Naive thymus-derived CD8-positive, alpha-beta T cell (primary cell): ENCODE measurements at regions not wholly inside any gene's neighbourhood (a gene's known extent, or its start where the extent isn't known, plus 50 kb on each side); places are given as distances from the start of the nearest gene placed in this dataset.
"Not testable (repeated sequence)": the region's sequence is repeated elsewhere in the genome, so short reads cannot be mapped to it uniquely, and the experiment has no call there.

Experiments used
- ATAC-seq, 2 donors: fragments of 150-1000 bp; cut with Tn5 transposase in 1 of 2; sonication (Bioruptor Pico), chemical (Tn5 transposase) in 1 of 2; 1 replicate in 1 of 2; 2 replicates in 1 of 2; pipeline ENCODE4 v1.10.0; 2021; ENCODE audit warnings: mild to moderate bottlenecking in 2 of 2, moderate library complexity in 2 of 2
- POLR2A ChIA-PET: fragments of 350-600 bp; sonication (Branson Sonifier 250); formaldehyde crosslinking; loops from one replicate; lab custom pipeline; 2021; ENCODE audit warnings: antibody characterized with exemption; lab: Charles Lee
- DNase-seq, 10 donors: peaks; one replicate each; pipeline versions ENCODE4 v3.0.0 to v3.0.0-alpha.2; 2020 to 2022
- H3K27ac Mint-ChIP-seq, 10 donors: one replicate each; pipeline ENCODE4 v1.8.0; 2020 to 2022; ENCODE audit warnings: mild to moderate bottlenecking in 10 of 10, mixed read lengths in 10 of 10, moderate library complexity in 4 of 10, inconsistent platforms in 1 of 10
- H3K27me3 Mint-ChIP-seq, 5 donors: one replicate each; pipeline ENCODE4 v1.8.0; 2021 to 2022; ENCODE audit warnings: mixed read lengths in 5 of 5
- H3K36me3 Mint-ChIP-seq, 3 donors: one replicate each; pipeline ENCODE4 v1.8.0; 2020 to 2022; ENCODE audit warnings: mixed read lengths in 3 of 3, mild to moderate bottlenecking in 2 of 3, inconsistent platforms in 1 of 3
- H3K4me1 Mint-ChIP-seq, 4 donors: one replicate each; pipeline ENCODE4 v1.8.0; 2021 to 2022; ENCODE audit warnings: mixed read lengths in 4 of 4
- H3K4me3 Mint-ChIP-seq, 10 donors: one replicate each; pipeline ENCODE4 v1.8.0; 2020 to 2022; ENCODE audit warnings: mild to moderate bottlenecking in 10 of 10, mixed read lengths in 10 of 10, moderate library complexity in 6 of 10, inconsistent platforms in 1 of 10
- H3K9me3 Mint-ChIP-seq, 9 donors: one replicate each; pipeline ENCODE4 v1.8.0; 2020 to 2022; ENCODE audit warnings: mixed read lengths in 9 of 9, mild to moderate bottlenecking in 3 of 9, inconsistent platforms in 1 of 9, moderate library complexity in 1 of 9

DNA sequence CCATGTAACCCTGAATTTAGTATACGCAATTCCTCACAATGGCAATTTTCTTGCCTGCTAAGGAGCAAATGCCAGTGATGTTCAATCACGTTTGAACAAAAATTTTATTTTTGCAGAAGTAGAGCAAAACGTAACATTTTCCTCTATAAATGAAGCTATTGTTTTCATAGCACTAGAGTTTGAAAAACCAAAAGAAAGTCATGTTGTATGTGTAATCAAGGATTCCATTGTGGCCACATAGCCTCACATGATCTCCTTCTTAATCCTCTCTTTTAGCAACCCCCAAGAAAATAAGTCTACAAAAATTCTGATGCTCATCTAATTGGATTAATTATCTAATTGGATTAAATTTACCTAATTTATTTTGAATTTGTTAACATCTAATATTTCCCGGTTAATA lies 1217.4 kb upstream of the FLRT2 start:
- no peak overlapping the region for H3K4me3 Mint-ChIP-seq
- no peak for DNase-seq

DNA sequence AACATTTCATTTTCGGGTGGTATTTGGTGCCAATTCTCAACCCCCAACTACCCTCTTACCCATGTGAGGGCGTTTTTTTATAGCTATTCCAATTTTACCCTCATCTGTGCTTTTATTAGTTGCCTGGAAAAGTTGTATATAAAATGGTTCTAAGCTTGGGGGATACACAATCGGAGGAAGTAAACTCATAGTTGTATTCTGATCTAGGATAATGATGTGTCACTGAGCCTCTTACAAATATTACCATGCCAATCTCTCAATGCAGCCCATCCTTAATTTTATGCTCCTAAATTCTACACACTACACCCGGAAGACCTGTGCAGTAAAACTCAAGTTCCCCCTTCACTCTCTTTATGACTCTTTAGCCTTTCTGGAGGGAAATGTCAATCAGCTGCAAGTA lies 1206.5 kb upstream of the FLRT2 start:
- H3K27me3 Mint-ChIP-seq = no peaks in the 10 kb centered on the region
- ATAC-seq = no peak
- no peak overlapping the region for H3K27ac Mint-ChIP-seq
- POLR2A ChIA-PET = no interaction called here
- peaks cover 8 to 27% (median 14%) of the 10 kb centered on the region in 9 donors for H3K9me3 Mint-ChIP-seq
- H3K4me1 Mint-ChIP-seq = no peaks in the 10 kb centered on the region
- no peak overlapping the region for H3K4me3 Mint-ChIP-seq
- no peaks in the 10 kb centered on the region for H3K36me3 Mint-ChIP-seq
- no peak for DNase-seq

More for the DNA sequence above, 1217.4 kb upstream of the FLRT2 start:
- ATAC-seq = no peak
- POLR2A ChIA-PET = no interaction called here
- Mint-ChIP-seq H3K36me3 (peaks cover 0 to 13% (median 4%) of the 10 kb centered on the region in 3 donors), H3K9me3 (peaks cover 11 to 51% (median 29%) of the 10 kb centered on the region in 9 donors), H3K27me3 (no peaks in the 10 kb centered on the region), H3K4me1 (no peaks in the 10 kb centered on the region), H3K27ac (no peak overlapping the region)

DNA sequence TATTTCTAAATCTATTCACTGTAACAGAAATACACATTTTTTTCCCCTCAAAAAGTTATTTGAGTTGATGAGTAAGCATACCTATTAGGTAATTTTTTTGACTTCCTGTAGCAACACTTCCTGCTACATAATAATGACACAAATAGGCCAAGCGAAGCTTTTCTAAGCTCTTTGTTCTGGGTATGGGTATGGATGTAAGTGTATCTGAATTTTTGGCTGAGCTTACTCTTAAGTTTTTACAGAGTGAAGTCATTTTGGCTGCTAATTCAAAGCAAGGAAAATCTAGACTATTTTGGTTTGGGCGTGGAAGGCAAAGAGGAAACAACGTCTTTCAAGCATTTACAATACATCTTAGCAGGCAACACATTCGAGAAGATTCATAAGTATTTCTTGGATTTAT lies 1206.0 kb upstream of the FLRT2 start:
- Mint-ChIP-seq H3K27me3 (no peaks in the 10 kb centered on the region), H3K27ac (no peak overlapping the region), H3K4me1 (no peaks in the 10 kb centered on the region), H3K36me3 (peaks cover 0 to 2% (median 0%) of the 10 kb centered on the region in 3 donors), H3K9me3 (peaks cover 8 to 30% (median 18%) of the 10 kb centered on the region in 9 donors), H3K4me3 (no peak overlapping the region)
- DNase-seq = no peak
- ATAC-seq = no peak
- POLR2A ChIA-PET = no interaction called here

DNA sequence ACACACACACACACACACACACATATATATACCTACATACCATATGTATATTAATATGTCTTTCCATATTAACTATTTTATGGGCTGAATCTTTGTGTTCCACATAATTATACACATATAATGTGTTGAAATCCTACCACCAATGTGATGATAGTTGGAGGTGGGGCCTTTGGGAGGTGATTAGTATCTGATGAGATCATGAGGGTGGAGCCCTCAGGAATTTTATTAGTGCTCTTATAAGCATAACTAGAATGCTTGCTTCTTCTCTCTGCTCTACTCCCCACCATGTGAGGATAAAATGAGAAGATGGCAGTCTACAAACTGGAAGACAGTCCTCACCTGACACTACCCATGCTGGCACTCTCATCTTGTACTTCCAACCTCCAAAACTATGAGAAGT lies 1193.5 kb upstream of the FLRT2 start:
- H3K4me3 Mint-ChIP-seq = no peak overlapping the region
- no peaks in the 10 kb centered on the region for H3K4me1 Mint-ChIP-seq
- POLR2A ChIA-PET = no interaction called here

DNA sequence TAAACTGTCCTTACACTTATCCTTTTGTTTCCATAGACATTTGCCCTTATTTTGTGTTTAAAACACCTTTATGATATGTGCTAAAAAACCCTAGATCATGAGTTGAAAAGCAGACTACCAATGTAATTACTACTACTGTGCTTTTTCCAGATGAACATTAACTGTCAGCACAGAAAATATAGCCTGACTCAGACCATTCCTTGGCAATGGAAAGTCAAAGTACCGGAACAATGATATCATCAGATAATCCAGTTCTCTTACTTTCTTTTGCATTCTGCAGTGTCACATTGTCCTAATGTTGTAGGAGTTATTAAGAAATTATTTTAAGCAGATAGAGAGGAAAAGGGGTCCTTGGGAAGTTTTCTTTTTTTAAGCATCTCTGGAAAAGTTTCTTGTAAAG lies 1189.0 kb upstream of the FLRT2 start:
- no peak overlapping the region for H3K27ac Mint-ChIP-seq
- DNase-seq (no peak), ATAC-seq (no peak)
- no peak overlapping the region for H3K4me3 Mint-ChIP-seq
- H3K36me3 Mint-ChIP-seq = no peaks in the 10 kb centered on the region
- H3K4me1 Mint-ChIP-seq = no peaks in the 10 kb centered on the region
- peaks cover 0 to 31% (median 8%) of the 10 kb centered on the region in 9 donors for H3K9me3 Mint-ChIP-seq
- H3K27me3 Mint-ChIP-seq = no peaks in the 10 kb centered on the region
- POLR2A ChIA-PET = no interaction called here

More for the DNA sequence above, 1193.5 kb upstream of the FLRT2 start:
- Mint-ChIP-seq H3K9me3 (peaks cover 2 to 39% (median 16%) of the 10 kb centered on the region in 9 donors), H3K36me3 (no peaks in the 10 kb centered on the region), H3K27me3 (no peaks in the 10 kb centered on the region), H3K27ac (no peak overlapping the region)
- no peak for DNase-seq
- no peak for ATAC-seq

DNA sequence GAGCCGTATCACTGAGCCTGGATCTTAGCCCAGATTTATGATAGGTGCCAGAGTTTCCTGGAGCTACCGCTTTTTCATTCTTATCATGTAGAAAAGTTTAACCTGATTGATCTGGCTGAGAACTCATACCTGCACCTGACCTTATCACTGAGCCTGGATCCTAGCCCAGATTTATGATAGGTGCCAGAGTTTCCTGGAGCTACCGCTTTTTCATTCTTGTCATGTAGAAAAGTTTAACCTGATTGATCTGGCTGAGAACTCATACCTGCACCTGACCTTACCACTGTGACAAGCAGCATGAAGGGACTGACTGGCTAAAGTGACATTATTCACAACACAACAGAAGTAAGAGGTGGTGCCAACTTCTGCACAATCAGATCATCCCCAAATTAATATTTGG lies 1188.1 kb upstream of the FLRT2 start:
- H3K36me3 Mint-ChIP-seq, DNase-seq, H3K27me3 Mint-ChIP-seq, POLR2A ChIA-PET, ATAC-seq, H3K4me3 Mint-ChIP-seq, H3K4me1 Mint-ChIP-seq, H3K27ac Mint-ChIP-seq: not testable (repeated sequence)
- H3K9me3 Mint-ChIP-seq = peaks cover 0 to 28% (median 8%) of the 10 kb centered on the region in 9 donors

DNA sequence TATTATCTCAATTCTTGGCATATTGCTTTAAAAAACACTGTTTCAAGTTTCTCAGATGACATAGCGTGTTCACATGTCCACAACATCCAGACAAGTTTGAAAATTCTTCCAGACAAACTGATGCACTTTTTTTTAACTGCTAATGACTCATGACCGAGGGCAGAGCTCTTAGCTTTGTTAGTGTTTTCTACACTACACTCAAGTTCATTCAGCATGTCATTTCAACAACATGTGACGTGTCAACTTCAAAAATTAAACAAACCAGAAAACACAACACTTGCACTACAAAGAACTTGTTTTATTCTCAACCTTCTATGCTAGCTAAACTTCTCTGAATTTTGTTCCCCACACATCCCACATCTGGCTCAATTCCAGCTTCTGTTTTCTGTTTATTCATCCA lies 1186.3 kb upstream of the FLRT2 start:
- H3K4me1 Mint-ChIP-seq = no peaks in the 10 kb centered on the region
- POLR2A ChIA-PET = no interaction called here
- DNase-seq (no peak), ATAC-seq (no peak)
- H3K27ac Mint-ChIP-seq = no peak overlapping the region
- no peaks in the 10 kb centered on the region for H3K36me3 Mint-ChIP-seq
- no peaks in the 10 kb centered on the region for H3K27me3 Mint-ChIP-seq
- peaks cover 0 to 27% (median 9%) of the 10 kb centered on the region in 9 donors for H3K9me3 Mint-ChIP-seq
- H3K4me3 Mint-ChIP-seq = no peak overlapping the region

DNA sequence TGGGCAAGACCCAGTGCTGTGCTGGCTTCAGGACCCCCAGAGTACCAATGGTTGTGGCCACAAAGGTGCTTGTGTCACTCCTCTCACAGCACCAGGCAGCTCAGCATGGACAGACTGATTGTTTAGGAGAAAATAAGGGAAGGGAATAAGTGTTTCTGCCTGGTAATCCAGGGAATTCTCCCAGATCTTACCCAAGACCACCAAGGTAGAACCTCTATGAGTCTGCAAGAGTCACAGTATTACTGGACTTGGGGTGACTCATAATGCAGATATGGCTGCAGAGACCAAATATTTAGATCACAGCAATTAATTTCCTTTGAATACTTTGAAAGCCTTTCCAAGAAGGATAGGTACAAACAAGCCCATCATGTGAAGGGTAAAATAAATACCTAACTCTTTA lies 1178.3 kb upstream of the FLRT2 start:
- Mint-ChIP-seq H3K9me3 (peaks cover 8 to 60% (median 14%) of the 10 kb centered on the region in 9 donors), H3K27ac (no peak overlapping the region), H3K27me3 (no peaks in the 10 kb centered on the region), H3K4me1 (no peaks in the 10 kb centered on the region), H3K4me3 (no peak overlapping the region), H3K36me3 (no peaks in the 10 kb centered on the region)
- DNase-seq (no peak), ATAC-seq (no peak)
- POLR2A ChIA-PET = no interaction called here

DNA sequence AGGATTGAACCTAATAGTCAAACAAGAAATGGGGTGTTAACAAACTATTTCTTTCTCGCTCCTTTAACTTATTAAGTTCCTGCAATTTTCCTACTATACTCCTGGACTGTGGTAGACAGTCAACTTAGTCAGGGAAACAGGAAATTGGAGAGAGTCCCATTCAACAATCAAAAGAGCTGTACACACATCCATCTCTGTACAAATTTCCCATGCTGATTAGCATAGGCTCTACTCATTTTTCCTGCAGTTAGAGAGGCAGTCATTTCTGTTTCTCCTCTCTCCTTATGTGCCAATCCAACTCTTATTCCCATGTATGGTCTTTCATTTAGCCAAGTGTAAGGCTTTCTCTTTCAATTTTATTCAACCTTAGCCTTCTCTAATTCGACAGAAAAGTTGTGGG lies 1168.5 kb upstream of the FLRT2 start:
- peaks cover 0 to 39% (median 11%) of the 10 kb centered on the region in 9 donors for H3K9me3 Mint-ChIP-seq
- H3K27me3 Mint-ChIP-seq = no peaks in the 10 kb centered on the region
- no peaks in the 10 kb centered on the region for H3K4me1 Mint-ChIP-seq
- no peak overlapping the region for H3K27ac Mint-ChIP-seq
- no peak for DNase-seq
- no peak for ATAC-seq
- peaks cover 0 to 4% (median 0%) of the 10 kb centered on the region in 3 donors for H3K36me3 Mint-ChIP-seq
- POLR2A ChIA-PET = no interaction called here
- no peak overlapping the region for H3K4me3 Mint-ChIP-seq

DNA sequence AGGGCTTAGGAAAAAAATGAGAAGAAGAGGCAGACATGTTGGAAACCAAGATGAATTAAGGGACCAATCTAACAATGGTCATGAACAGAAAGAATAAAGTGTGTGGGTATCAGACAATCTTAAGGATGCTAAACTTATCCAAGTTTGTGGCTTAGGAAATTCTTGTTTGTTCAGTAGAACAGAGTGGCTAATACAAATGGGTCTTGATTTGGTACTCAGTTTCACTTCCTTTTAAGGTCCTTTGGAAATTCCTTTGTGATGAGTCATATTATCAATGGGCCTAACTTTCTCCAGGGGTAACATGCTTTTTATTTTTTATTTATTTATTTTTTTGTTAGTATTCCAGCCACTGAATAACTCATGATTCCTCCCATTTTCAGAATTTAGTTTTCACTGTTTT lies 1154.7 kb upstream of the FLRT2 start:
- Mint-ChIP-seq H3K27ac (no peak overlapping the region), H3K9me3 (peaks cover 0 to 30% (median 12%) of the 10 kb centered on the region in 9 donors), H3K4me1 (no peaks in the 10 kb centered on the region), H3K36me3 (no peaks in the 10 kb centered on the region), H3K4me3 (no peak overlapping the region), H3K27me3 (no peaks in the 10 kb centered on the region)
- ATAC-seq (no peak), DNase-seq (no peak)
- POLR2A ChIA-PET = no interaction called here

DNA sequence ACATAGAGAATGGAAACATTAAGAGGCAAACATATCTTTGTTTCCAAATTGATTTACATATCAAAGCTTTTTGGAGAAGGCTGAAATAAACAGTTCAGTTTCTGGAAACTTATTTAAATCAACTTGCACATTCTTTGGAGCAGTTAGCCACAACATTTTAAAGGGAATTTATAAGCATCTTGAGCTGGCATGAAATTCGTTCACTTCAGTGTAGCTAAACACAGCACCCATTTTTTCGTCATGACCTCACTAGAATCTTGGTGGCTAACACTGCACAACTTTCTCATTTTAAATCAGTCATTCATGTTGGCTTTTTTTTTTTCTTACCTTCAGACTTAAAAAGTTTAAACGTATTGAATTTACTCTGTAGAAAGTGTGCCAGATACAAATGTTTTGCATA lies 1139.9 kb upstream of the FLRT2 start:
- peaks cover 5 to 37% (median 14%) of the 10 kb centered on the region in 9 donors for H3K9me3 Mint-ChIP-seq
- POLR2A ChIA-PET = no interaction called here
- H3K27me3 Mint-ChIP-seq = no peaks in the 10 kb centered on the region
- no peak overlapping the region for H3K4me3 Mint-ChIP-seq
- H3K36me3 Mint-ChIP-seq = no peaks in the 10 kb centered on the region
- DNase-seq (no peak), ATAC-seq (no peak)
- no peak overlapping the region for H3K27ac Mint-ChIP-seq
- H3K4me1 Mint-ChIP-seq = no peaks in the 10 kb centered on the region

DNA sequence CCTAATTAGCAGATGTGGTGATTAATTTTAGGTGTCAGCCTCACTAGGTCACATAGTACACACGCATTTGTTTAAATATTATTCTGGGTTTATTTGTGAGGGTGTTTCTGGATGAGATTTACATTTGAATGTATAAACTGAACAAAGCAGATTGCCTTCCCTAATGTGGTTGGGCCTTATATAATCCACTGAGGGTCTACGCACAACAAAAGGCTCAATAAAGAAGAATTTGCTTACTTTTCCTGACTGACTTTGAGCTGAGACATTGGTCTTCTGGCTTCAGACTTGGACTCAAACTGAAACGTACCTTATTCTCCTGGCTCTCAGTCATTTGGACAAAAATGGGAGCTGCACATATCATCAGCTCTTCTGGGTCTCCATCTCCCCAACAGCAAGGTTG lies 1132.3 kb upstream of the FLRT2 start:
- Mint-ChIP-seq H3K36me3 (no peaks in the 10 kb centered on the region), H3K9me3 (peaks cover 4 to 37% (median 16%) of the 10 kb centered on the region in 9 donors), H3K27ac (no peak overlapping the region), H3K27me3 (no peaks in the 10 kb centered on the region), H3K4me1 (no peaks in the 10 kb centered on the region), H3K4me3 (no peak overlapping the region)
- DNase-seq (no peak), ATAC-seq (no peak)
- POLR2A ChIA-PET = no interaction called here

DNA sequence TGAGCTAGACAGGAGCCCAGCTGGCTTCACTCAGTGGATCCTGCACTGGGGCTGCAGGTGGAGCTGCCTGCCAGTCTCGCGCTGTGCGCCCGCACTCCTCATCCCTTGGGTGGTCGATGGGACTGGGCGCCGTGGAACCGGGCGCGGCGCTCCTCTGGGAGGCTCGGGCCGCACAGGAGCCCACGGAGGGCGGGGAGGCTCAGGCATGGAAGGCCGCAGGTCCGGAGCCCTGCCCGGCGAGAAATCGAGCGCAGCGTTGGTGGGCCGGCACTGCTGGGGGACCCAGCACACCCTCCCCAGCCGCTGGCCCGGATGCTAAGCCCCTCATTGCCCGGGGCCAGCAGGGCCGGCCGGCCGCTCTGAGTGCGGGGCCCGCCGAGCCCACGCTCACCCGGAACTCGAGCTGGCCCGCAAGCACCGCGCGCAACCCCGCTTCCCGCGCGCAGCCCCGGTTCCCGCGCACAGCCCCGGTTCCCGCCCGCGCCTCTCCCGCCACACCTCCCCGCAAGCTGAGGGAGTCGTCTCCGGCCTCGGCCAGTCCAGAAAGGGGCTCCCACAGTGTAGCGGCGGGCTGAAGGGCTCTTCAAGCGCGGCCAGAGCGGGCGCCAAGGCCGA lies 1130.5 kb upstream of the FLRT2 start:
- ATAC-seq = no peak
- H3K9me3 Mint-ChIP-seq = peaks cover 4 to 37% (median 11%) of the 10 kb centered on the region in 9 donors
- no peaks in the 10 kb centered on the region for H3K4me1 Mint-ChIP-seq
- POLR2A ChIA-PET = no interaction called here
- no peaks in the 10 kb centered on the region for H3K36me3 Mint-ChIP-seq
- H3K27me3 Mint-ChIP-seq = no peaks in the 10 kb centered on the region
- no peak overlapping the region for H3K4me3 Mint-ChIP-seq
- no peak overlapping the region for H3K27ac Mint-ChIP-seq
- DNase-seq = no peak

DNA sequence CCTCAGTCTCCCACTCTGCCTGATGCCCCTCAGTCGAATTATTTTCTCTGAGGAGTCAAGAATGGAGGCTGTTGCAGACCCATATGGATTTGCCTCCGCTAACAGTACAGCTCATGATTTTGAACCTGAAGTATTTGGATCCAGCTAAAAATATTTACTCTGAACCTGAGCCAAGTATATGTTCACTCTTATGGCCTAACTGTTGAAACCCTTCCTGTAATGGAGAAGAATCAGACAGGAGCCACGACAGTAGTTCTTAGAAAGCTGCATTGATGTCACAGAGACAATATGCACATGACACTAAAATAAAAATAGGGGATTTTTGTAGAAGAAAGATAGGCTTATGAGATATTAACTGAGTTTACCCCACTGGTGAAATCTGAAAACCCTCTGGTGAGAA lies 1128.3 kb upstream of the FLRT2 start:
- H3K4me1 Mint-ChIP-seq = no peaks in the 10 kb centered on the region
- no peak overlapping the region for H3K4me3 Mint-ChIP-seq
- no peak for ATAC-seq
- H3K9me3 Mint-ChIP-seq = peaks cover 0 to 47% (median 8%) of the 10 kb centered on the region in 9 donors
- no peak for DNase-seq
- H3K27ac Mint-ChIP-seq = no peak overlapping the region
- no peaks in the 10 kb centered on the region for H3K27me3 Mint-ChIP-seq
- POLR2A ChIA-PET = no interaction called here
- H3K36me3 Mint-ChIP-seq = no peaks in the 10 kb centered on the region
